GM12878 (cell line): ENCODE measurements at regions not wholly inside any gene's neighbourhood (a gene's known extent, or its start where the extent isn't known, plus 50 kb on each side); places are given as distances from the start of the nearest gene placed in this dataset.

ENCODE experiments used
- ATAC-seq: fragments of 200-7000 bp; cut with Tn5 transposase; 3 replicates; pipeline ENCODE4 v1.9.1; 2020; ENCODE audit warnings: mild to moderate bottlenecking, moderate library complexity
- BruUV-seq: library from RNA; stranded (reverse); fragments of 400-500 nt; replicated peaks from 2 replicates; lab custom pipeline; 2021; lab: Mats Ljungman, UMichigan
- CTCF ChIA-PET: fragments of 300-600 bp; sonication (Branson Sonifier 250); formaldehyde crosslinking; extraction: SDS; loops from one replicate; lab custom pipeline; 2021; ENCODE audit warnings: inconsistent platforms; lab: Yijun Ruan, JAX
- POLR2A ChIA-PET: fragments of 350-600 bp; formaldehyde crosslinking; extraction: SDS; loops from one replicate; lab custom pipeline; 2021; ENCODE audit warnings: inconsistent platforms; lab: Charles Lee
- RAD21 ChIA-PET: fragments of 300-600 bp; sonication (Branson Sonifier 250); formaldehyde crosslinking; loops from one replicate; lab custom pipeline; 2023; ENCODE audit warnings: antibody characterized with exemption; ENCODE audit not compliant: unreplicated experiment; lab: Charles Lee
- SMC1A ChIA-PET: fragments of 300-600 bp; sonication (Branson Sonifier 250); formaldehyde crosslinking; loops from one replicate; lab custom pipeline; 2023; ENCODE audit not compliant: unreplicated experiment, uncharacterized antibody; lab: Charles Lee
- DNase-seq: peaks from one replicate; pipeline ENCODE4 v3.0.0-alpha.2; 2011; ENCODE audit warnings: low read depth, low spot score
- FAIRE-seq: peaks from 3 replicates; lab custom pipeline; 2011; peaks lifted over from hg19 to GRCh38; lab: Jason Lieb, UNC
- H2AFZ ChIP-seq: 2 replicates; pipeline ENCODE4 v1.6.0; 2011; ENCODE audit warnings: low read depth, low read length, control low read depth; ENCODE audit not compliant: control insufficient read depth
- H3K27ac ChIP-seq: 2 replicates; pipeline ENCODE4 v1.5.1; 2011; ENCODE audit warnings: control low read depth; ENCODE audit not compliant: control insufficient read depth, insufficient read depth
- H3K27me3 ChIP-seq, 2 experiments: replicated peaks in 1 of 2; 2 replicates each; pipeline versions ENCODE4 v1.6.0 to v1.6.1; 2011; ENCODE audit warnings: low read length in 1 of 2; ENCODE audit not compliant: control insufficient read depth in 2 of 2, insufficient read depth in 2 of 2
- H3K36me3 ChIP-seq, 2 experiments: 2 replicates each; pipeline ENCODE4 v1.5.1; 2011; ENCODE audit warnings: low read length in 1 of 2; ENCODE audit not compliant: control insufficient read depth in 2 of 2, insufficient read depth in 2 of 2
- H3K4me1 ChIP-seq: 2 replicates; pipeline ENCODE4 v1.6.1; 2011; ENCODE audit warnings: mild to moderate bottlenecking, low read length, moderate library complexity, mixed read lengths; ENCODE audit not compliant: control insufficient read depth, insufficient read depth
- H3K4me2 ChIP-seq: 2 replicates; pipeline ENCODE4 v1.6.0; 2011; ENCODE audit warnings: control low read depth; ENCODE audit not compliant: control insufficient read depth, insufficient read depth
- H3K4me3 ChIP-seq: fragments of 200-600 bp; sonication (generic); 2 replicates; pipeline ENCODE4 v1.5.1; 2016
- H3K79me2 ChIP-seq: 2 replicates; pipeline ENCODE4 v1.6.0; 2011; ENCODE audit warnings: low read length; ENCODE audit not compliant: control insufficient read depth, insufficient read depth
- H3K9ac ChIP-seq: 2 replicates; pipeline ENCODE4 v1.8.0; 2011; ENCODE audit warnings: low read length, control low read depth, mixed read lengths; ENCODE audit not compliant: control insufficient read depth, insufficient read depth
- H3K9me3 ChIP-seq: replicated peaks from 3 replicates; pipeline ENCODE4 v1.5.1; 2011; ENCODE audit warnings: mild to moderate bottlenecking, low read length; ENCODE audit not compliant: control insufficient read depth, insufficient read depth
- H4K20me1 ChIP-seq: 2 replicates; pipeline ENCODE4 v1.6.0; 2011; ENCODE audit not compliant: control insufficient read depth, insufficient read depth
- BCL11A ChIP-seq: IDR thresholded peaks from 2 replicates; pipeline ENCODE4 v1.6.1; 2011; ENCODE audit warnings: low read depth, low read length
- CHD1 ChIP-seq: IDR thresholded peaks from 2 replicates; pipeline ENCODE4 v1.6.1; 2012; ENCODE audit warnings: low read depth, low read length, improper control_type of control experiment
- ELK1 ChIP-seq: IDR thresholded peaks from 2 replicates; pipeline ENCODE4 v1.6.1; 2012; ENCODE audit warnings: low read depth, low read length, improper control_type of control experiment
- HCFC1 ChIP-seq: fragments of 150-350 bp; IDR thresholded peaks from 2 replicates; pipeline ENCODE4 v1.6.1; 2014; ENCODE audit warnings: low read length
- IRF4 ChIP-seq: IDR thresholded peaks from 2 replicates; pipeline ENCODE4 v1.6.1; 2011; ENCODE audit warnings: low read depth, low read length
- LARP7 ChIP-seq: fragments of 450-650 bp; IDR thresholded peaks from 2 replicates; pipeline ENCODE4 v1.6.1; 2017; ENCODE audit warnings: mild to moderate bottlenecking
- NBN ChIP-seq: fragments of 450-650 bp; IDR thresholded peaks from 2 replicates; pipeline ENCODE4 v1.6.1; 2016
- NR2F1 ChIP-seq: fragments of 450-650 bp; conservative IDR thresholded peaks from 2 replicates; pipeline ENCODE4 v1.6.1; 2017; ENCODE audit warnings: mild to moderate bottlenecking
- PAX8 ChIP-seq: fragments of 450-650 bp; IDR thresholded peaks from 2 replicates; pipeline ENCODE4 v1.6.1; 2017; ENCODE audit warnings: mild to moderate bottlenecking, moderate library complexity
- SP1 ChIP-seq: IDR thresholded peaks from one replicate; pipeline ENCODE4 v1.6.1; 2011; ENCODE audit warnings: low read depth, low read length
- SRF ChIP-seq, 2 experiments: IDR thresholded peaks; 2 replicates each; pipeline ENCODE4 v1.6.1; 2011; ENCODE audit warnings: low read depth in 2 of 2, low read length in 2 of 2, mild to moderate bottlenecking in 1 of 2, moderate library complexity in 1 of 2
- TARDBP ChIP-seq: IDR thresholded peaks from 2 replicates; pipeline ENCODE4 v1.6.1; 2016; ENCODE audit warnings: borderline replicate concordance
- TBL1XR1 ChIP-seq: IDR thresholded peaks from 2 replicates; pipeline ENCODE4 v1.6.1; 2012; ENCODE audit warnings: low read depth, low read length, improper control_type of control experiment
- WGBS: methylation state at CpG from one replicate; pipeline ENCODE4 v1.1.6; 2016; ENCODE audit warnings: low lambda C conversion rate; ENCODE audit not compliant: insufficient replicate concordance, insufficient coverage; ENCODE audit errors: missing lambda C conversion rate; 5-methylcytosine and 5-hydroxymethylcytosine counted together
- in situ Hi-C: fragments of 300-500 bp; cut with MboI; formaldehyde crosslinking; loops from 9 replicates; pipeline ENCODE4 v1.14.3; 2018; ENCODE audit warnings: mixed read lengths
- intact Hi-C: fragments of 100-400 bp; cut with micrococcal nuclease; formaldehyde crosslinking; loops from one replicate; pipeline ENCODE4 v1.14.2; 2022; ENCODE audit not compliant: unreplicated experiment
- TF ChIP-seq, protein P1 (sequence below): IDR thresholded peaks from 2 replicates; pipeline ENCODE4 v1.6.1; 2012; ENCODE audit warnings: low read depth, low read length, improper control_type of control experiment
- TF ChIP-seq, protein P2 (sequence below): IDR thresholded peaks from 2 replicates; pipeline ENCODE4 v1.6.1; 2011; ENCODE audit warnings: borderline replicate concordance, low read depth, mild to moderate bottlenecking, moderate library complexity, mixed read lengths, low read length; ENCODE audit not compliant: insufficient read depth; ENCODE audit errors: extremely low read length

GRCh38 chr16:27676839-27677238 is 126.9 kb downstream of the KATNIP start:
- ChIA-PET SMC1A (interaction anchor here (1.4 kb wide), 1 partner anchor 8 kb away, joined by 8 read pairs; no protein-coding TSS in a partner anchor), POLR2A (no interaction called here), RAD21 (no interaction called here), CTCF (no interaction called here)
- no peaks in the 10 kb centered on the region for H3K4me1 ChIP-seq
- no peaks in the 10 kb centered on the region for H3K9me3 ChIP-seq
- no peak overlapping the region for H3K27ac ChIP-seq
- no peaks in the 10 kb centered on the region for H3K79me2 ChIP-seq
- in situ Hi-C loops: no loop called here
- ATAC-seq (no peak), DNase-seq (no peak), FAIRE-seq (no peak)
- no peak overlapping the region for H3K9ac ChIP-seq
- intact Hi-C loops: no loop called here
- no peak overlapping the region for H2AFZ ChIP-seq
- no peaks in the 10 kb centered on the region for H4K20me1 ChIP-seq
- no peak for TF ChIP-seq HCFC1
- H3K4me2 ChIP-seq: no peak overlapping the region
- no peaks in the 10 kb centered on the region; a peak in 1 of 4 replicates for H3K36me3 ChIP-seq
- BruUV-seq: no TSS peak
- H3K27me3 ChIP-seq: no peaks in the 10 kb centered on the region
- 79% methylated on average over 4 of the region's 4 CpGs for WGBS
- no peak overlapping the region for H3K4me3 ChIP-seq

- in situ Hi-C loops (no loop called here), intact Hi-C loops (no loop called here)
- no peaks in the 10 kb centered on the region for H3K79me2 ChIP-seq
- WGBS: 67% methylated on average over 2 of the region's 3 CpGs
- POLR2A ChIA-PET: no interaction called here
- H4K20me1 ChIP-seq: no peaks in the 10 kb centered on the region
- H3K9me3 ChIP-seq: no peaks in the 10 kb centered on the region
- no peak overlapping the region for H3K27ac ChIP-seq
- ATAC-seq: no peak
- RAD21 ChIA-PET: no interaction called here
- no TSS peak for BruUV-seq
- no peak overlapping the region for H3K9ac ChIP-seq
- H2AFZ ChIP-seq: no peak overlapping the region
- H3K36me3 ChIP-seq: no peaks in the 10 kb centered on the region; a peak in 2 of 4 replicates
- no peak overlapping the region for H3K4me2 ChIP-seq
- CTCF ChIA-PET: no interaction called here
- no peaks in the 10 kb centered on the region for H3K4me1 ChIP-seq
- FAIRE-seq: no peak
- SMC1A ChIA-PET: interaction anchor here (1.4 kb wide), 1 partner anchor 7 kb away, joined by 8 read pairs; no protein-coding TSS in a partner anchor
- H3K4me3 ChIP-seq: no peak overlapping the region
- DNase-seq: no peak
- H3K27me3 ChIP-seq: no peaks in the 10 kb centered on the region
- no peak for TF ChIP-seq LARP7
- no peak for TF ChIP-seq SRF (IDR thresholded peaks at IDR 0.05; ENCODE audit: low read depth in 2 of 2, low read length in 2 of 2)
- TF ChIP-seq TARDBP: no peak
- no peak for TF ChIP-seq NBN
- no peak for TF ChIP-seq CHD1
- no peak for TF ChIP-seq IRF4
- no peak for TF ChIP-seq NR2F1
- TF ChIP-seq PAX8: no peak
- no peak for TF ChIP-seq TBL1XR1
- TF ChIP-seq, protein P1, sequence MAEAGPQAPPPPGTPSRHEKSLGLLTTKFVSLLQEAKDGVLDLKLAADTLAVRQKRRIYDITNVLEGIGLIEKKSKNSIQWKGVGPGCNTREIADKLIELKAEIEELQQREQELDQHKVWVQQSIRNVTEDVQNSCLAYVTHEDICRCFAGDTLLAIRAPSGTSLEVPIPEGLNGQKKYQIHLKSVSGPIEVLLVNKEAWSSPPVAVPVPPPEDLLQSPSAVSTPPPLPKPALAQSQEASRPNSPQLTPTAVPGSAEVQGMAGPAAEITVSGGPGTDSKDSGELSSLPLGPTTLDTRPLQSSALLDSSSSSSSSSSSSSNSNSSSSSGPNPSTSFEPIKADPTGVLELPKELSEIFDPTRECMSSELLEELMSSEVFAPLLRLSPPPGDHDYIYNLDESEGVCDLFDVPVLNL: no peak
- TF ChIP-seq, protein P2, sequence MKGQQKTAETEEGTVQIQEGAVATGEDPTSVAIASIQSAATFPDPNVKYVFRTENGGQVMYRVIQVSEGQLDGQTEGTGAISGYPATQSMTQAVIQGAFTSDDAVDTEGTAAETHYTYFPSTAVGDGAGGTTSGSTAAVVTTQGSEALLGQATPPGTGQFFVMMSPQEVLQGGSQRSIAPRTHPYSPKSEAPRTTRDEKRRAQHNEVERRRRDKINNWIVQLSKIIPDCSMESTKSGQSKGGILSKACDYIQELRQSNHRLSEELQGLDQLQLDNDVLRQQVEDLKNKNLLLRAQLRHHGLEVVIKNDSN: no peak
- no peak for TF ChIP-seq SP1
- TF ChIP-seq ELK1: no peak
- TF ChIP-seq BCL11A: no peak
Observed at GRCh38 chr16:27677263-27677662, 127.3 kb downstream of the KATNIP start.
